OCI-LY7 (cell line): ENCODE measurements at regions not wholly inside any gene's neighbourhood (a gene's known extent, or its start where the extent isn't known, plus 50 kb on each side); places are given as distances from the start of the nearest gene placed in this dataset.

Experiments
- BruUV-seq: library from RNA; stranded (reverse); fragments of 400-500 nt; replicated peaks from 2 replicates; lab custom pipeline; 2021; lab: Mats Ljungman, UMichigan
- CTCF ChIA-PET: fragments of 300-600 bp; sonication (Branson Sonifier 250); formaldehyde crosslinking; loops from one replicate; lab custom pipeline; 2022; ENCODE audit warnings: antibody characterized with exemption; ENCODE audit not compliant: unreplicated experiment; lab: Charles Lee
- POLR2A ChIA-PET: fragments of 300-600 bp; sonication (Branson Sonifier 250); formaldehyde crosslinking; loops from one replicate; lab custom pipeline; 2022; ENCODE audit warnings: antibody characterized with exemption; lab: Charles Lee
- DNase-seq: peaks from one replicate; pipeline ENCODE4 v3.0.0-alpha.2; 2015; ENCODE audit warnings: low spot score
- H2AFZ ChIP-seq: fragments of 200-600 bp; sonication (generic), shearing (Covaris generic); 2 replicates; pipeline ENCODE4 v1.6.1; 2014; ENCODE audit warnings: mild to moderate bottlenecking, antibody characterized with exemption, low read length, moderate library complexity
- H3K27ac ChIP-seq: fragments of 200-600 bp; sonication (generic); 2 replicates; pipeline ENCODE4 v1.5.1; 2014; ENCODE audit warnings: mixed run types, low read depth, mild to moderate bottlenecking, moderate library complexity, low read length, inconsistent platforms; ENCODE audit not compliant: poor library complexity, severe bottlenecking
- H3K36me3 ChIP-seq: fragments of 200-600 bp; sonication (generic); 2 replicates; pipeline ENCODE4 v1.6.1; 2014; ENCODE audit warnings: mild to moderate bottlenecking, antibody characterized with exemption, low read length, moderate library complexity, mixed read lengths; ENCODE audit not compliant: insufficient read depth
- H3K4me1 ChIP-seq: fragments of 200-600 bp; sonication (generic); 2 replicates; pipeline ENCODE4 v1.5.1; 2014; ENCODE audit warnings: mild to moderate bottlenecking, low read length; ENCODE audit not compliant: insufficient read depth, poor library complexity, severe bottlenecking
- H3K4me2 ChIP-seq: fragments of 200-600 bp; sonication (generic); 2 replicates; pipeline ENCODE4 v1.6.1; 2014; ENCODE audit warnings: mild to moderate bottlenecking, low read length
- H3K4me3 ChIP-seq: fragments of 200-600 bp; sonication (generic); 2 replicates; pipeline ENCODE4 v1.5.1; 2014; ENCODE audit warnings: mild to moderate bottlenecking, low read depth, low read length; ENCODE audit not compliant: poor library complexity, severe bottlenecking
- H3K79me2 ChIP-seq: fragments of 200-600 bp; sonication (generic); 2 replicates; pipeline ENCODE4 v1.6.1; 2016; ENCODE audit warnings: low read depth, mild to moderate bottlenecking, low read length, moderate library complexity, mixed read lengths; ENCODE audit not compliant: insufficient read depth
- H3K9me2 ChIP-seq: fragments of 200-600 bp; sonication (generic); 2 replicates; pipeline ENCODE4 v1.6.1; 2016; ENCODE audit warnings: mild to moderate bottlenecking, low read length, mixed read lengths; ENCODE audit not compliant: insufficient read depth
- H3K9me3 ChIP-seq: fragments of 200-600 bp; sonication (generic); 2 replicates; pipeline ENCODE4 v1.6.1; 2014; ENCODE audit warnings: mild to moderate bottlenecking, mixed run types, low read length, mixed read lengths
- H4K20me1 ChIP-seq: fragments of 200-600 bp; sonication (generic); 2 replicates; pipeline ENCODE4 v1.6.1; 2014; ENCODE audit warnings: mild to moderate bottlenecking, antibody characterized with exemption, low read length, moderate library complexity, mixed read lengths; ENCODE audit not compliant: insufficient read depth
- EZH2phosphoT487 ChIP-seq: fragments of 200-600 bp; sonication (generic); IDR thresholded peaks from 2 replicates; pipeline ENCODE4 v1.6.1; 2018; ENCODE audit warnings: low read depth, borderline replicate concordance, mild to moderate bottlenecking, mixed run types, antibody characterized with exemption, low read length, moderate library complexity, mixed read lengths
- intact Hi-C: fragments of 100-400 bp; cut with micrococcal nuclease; formaldehyde crosslinking; loops from one replicate; pipeline ENCODE4 v1.10.0; 2022; ENCODE audit not compliant: unreplicated experiment
- TF ChIP-seq, protein P1 (sequence below): fragments of 200-600 bp; sonication (generic); conservative IDR thresholded peaks from 2 replicates; pipeline ENCODE4 v1.5.1; 2014; ENCODE audit warnings: mild to moderate bottlenecking, antibody characterized with exemption, low read length, moderate library complexity, mixed read lengths

DNA sequence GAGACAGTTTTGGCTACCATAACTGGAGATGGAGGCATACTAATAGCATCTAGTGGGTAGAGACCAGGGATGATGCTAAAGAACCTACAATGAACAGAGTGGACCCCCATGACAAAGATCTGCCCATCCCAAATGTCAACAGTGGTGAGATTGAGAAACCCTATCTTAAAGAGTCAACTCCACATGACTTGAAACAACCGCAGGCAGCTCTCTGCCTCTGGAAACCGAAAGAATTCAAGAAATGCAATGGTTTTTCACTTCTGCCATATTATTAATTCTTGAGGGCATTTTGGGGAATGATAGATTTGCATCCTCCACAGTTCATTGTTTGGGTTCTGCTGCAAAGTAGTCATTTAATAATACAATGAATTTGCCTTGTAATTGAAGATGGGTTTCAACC, 463.4 kb downstream of the MAFB start:
- CTCF ChIA-PET = no interaction called here
- BruUV-seq = no TSS peak
- Histone ChIP-seq H3K9me3 (no peaks in the 10 kb centered on the region), H3K4me1 (no peaks in the 10 kb centered on the region), H3K79me2 (no peaks in the 10 kb centered on the region), H3K27ac (no peak overlapping the region), H2AFZ (no peak overlapping the region), H4K20me1 (no peaks in the 10 kb centered on the region), H3K4me3 (no peak overlapping the region), H3K4me2 (no peak overlapping the region), H3K36me3 (no peaks in the 10 kb centered on the region), H3K9me2 (no peaks in the 10 kb centered on the region)
- DNase-seq = no peak
- POLR2A ChIA-PET = no interaction called here
- intact Hi-C loops = no loop called here
- no peak for TF ChIP-seq EZH2phosphoT487
- TF ChIP-seq, protein P1, sequence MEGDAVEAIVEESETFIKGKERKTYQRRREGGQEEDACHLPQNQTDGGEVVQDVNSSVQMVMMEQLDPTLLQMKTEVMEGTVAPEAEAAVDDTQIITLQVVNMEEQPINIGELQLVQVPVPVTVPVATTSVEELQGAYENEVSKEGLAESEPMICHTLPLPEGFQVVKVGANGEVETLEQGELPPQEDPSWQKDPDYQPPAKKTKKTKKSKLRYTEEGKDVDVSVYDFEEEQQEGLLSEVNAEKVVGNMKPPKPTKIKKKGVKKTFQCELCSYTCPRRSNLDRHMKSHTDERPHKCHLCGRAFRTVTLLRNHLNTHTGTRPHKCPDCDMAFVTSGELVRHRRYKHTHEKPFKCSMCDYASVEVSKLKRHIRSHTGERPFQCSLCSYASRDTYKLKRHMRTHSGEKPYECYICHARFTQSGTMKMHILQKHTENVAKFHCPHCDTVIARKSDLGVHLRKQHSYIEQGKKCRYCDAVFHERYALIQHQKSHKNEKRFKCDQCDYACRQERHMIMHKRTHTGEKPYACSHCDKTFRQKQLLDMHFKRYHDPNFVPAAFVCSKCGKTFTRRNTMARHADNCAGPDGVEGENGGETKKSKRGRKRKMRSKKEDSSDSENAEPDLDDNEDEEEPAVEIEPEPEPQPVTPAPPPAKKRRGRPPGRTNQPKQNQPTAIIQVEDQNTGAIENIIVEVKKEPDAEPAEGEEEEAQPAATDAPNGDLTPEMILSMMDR = no peak

DNA sequence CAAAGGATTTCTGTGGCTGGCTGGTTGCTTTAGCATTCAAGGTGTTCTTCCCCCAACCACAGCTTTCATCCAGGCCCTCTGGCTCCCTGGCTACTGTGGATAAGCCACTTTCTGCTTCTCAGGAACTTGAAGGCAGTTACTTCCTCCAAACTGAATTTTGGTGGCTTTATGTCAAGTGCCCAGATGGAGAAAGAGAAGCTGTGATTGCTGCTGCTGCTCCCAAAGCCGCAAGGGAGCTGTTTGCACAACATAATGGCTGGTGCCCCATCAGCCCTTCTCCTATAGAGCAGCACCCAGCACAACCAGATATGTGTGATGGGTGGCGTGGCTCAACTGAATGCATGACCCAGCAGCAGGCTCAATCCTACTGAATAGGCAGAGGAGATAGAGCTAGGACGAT, 465.2 kb downstream of the MAFB start:
- ChIA-PET CTCF (no interaction called here), POLR2A (no interaction called here)

DNA sequence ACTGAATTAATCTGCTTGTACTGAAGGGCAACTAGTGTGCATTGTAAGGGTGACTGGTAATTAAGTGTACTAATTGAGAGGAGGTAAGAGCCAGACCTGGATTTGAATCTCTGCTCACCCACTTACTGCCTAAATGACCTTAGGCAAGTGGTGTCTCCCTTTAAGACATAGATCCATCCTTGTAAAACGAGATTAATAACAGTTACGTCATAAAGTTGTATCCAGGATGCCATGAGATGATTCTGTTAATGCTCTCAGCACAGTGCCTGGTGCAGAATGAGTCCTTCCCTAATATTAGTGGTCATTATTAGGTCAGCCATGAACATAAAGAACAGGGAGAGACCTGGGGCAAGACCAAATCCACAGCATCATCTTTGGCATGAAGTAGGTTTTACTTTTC, 470.1 kb downstream of the MAFB start:
- DNase-seq = no peak
- Histone ChIP-seq H3K4me1 (no peaks in the 10 kb centered on the region), H3K27ac (no peak overlapping the region), H4K20me1 (no peaks in the 10 kb centered on the region), H3K9me3 (no peaks in the 10 kb centered on the region), H3K79me2 (no peaks in the 10 kb centered on the region), H3K36me3 (no peaks in the 10 kb centered on the region), H3K4me2 (no peak overlapping the region), H2AFZ (no peak overlapping the region), H3K4me3 (no peak overlapping the region), H3K9me2 (no peaks in the 10 kb centered on the region)
- intact Hi-C loops = no loop called here
- TF ChIP-seq, protein P1 = no peak
- TF ChIP-seq EZH2phosphoT487 = no peak
- ChIA-PET POLR2A (interaction anchor here (1.0 kb wide), 1 partner anchor 17 kb away, joined by 3 read pairs; no protein-coding TSS in a partner anchor), CTCF (no interaction called here)
- BruUV-seq = no TSS peak

More for the DNA sequence above, 465.2 kb downstream of the MAFB start:
- TF ChIP-seq, protein P1 = no peak
- TF ChIP-seq EZH2phosphoT487 = no peak
- Histone ChIP-seq H3K36me3 (no peaks in the 10 kb centered on the region), H3K4me1 (no peaks in the 10 kb centered on the region), H4K20me1 (no peaks in the 10 kb centered on the region), H2AFZ (no peak overlapping the region), H3K4me2 (no peak overlapping the region), H3K9me3 (no peaks in the 10 kb centered on the region), H3K79me2 (no peaks in the 10 kb centered on the region), H3K27ac (no peak overlapping the region), H3K9me2 (no peaks in the 10 kb centered on the region), H3K4me3 (no peak overlapping the region)
- no TSS peak for BruUV-seq
- no peak for DNase-seq
- intact Hi-C loops = no loop called here
